Lung microvascular endothelial cell (primary cell): ENCODE measurements at regions not wholly inside any gene's neighbourhood (a gene's known extent, or its start where the extent isn't known, plus 50 kb on each side); places are given as distances from the start of the nearest gene placed in this dataset.

ENCODE experiments used
- DNase-seq, 2 donors: peaks; one replicate each; pipeline versions ENCODE4 v3.0.0 to v3.0.0-alpha.2; 2010; ENCODE audit warnings: low read depth in 2 of 2

DNA sequence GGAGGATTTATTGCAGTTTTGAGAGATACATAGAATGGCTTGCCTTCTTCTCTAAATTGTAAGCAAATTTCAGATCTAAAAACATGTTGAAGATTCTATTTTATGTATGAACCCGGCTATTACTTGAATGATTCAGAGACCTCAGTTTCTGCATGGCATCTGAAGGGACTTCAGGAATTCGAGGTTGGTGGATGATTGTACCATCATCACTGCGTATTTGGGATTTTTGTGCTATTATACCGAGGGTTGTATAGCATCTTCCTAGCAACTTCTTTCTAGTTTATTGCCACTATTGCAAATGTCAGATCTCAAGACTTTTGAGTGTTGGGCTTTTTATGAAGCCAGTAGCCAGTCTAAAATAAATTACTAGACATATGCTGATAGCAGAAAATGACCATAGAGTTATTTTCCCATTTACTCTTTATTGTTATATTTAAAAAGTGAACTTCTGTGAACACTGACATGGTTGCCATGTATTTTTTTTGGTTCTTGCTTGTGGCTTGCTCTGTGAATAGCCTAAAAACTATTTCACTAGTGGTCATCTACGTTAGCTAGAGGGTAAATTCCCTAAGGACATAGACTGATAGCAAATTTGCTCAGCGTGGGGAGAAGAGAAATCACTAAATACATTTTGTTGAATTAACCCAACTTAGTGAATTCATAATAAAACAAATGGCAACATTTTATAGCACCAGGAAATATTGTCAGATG, 70.6 kb upstream of the KLF12 start:
- DNase-seq, result no peak

DNA sequence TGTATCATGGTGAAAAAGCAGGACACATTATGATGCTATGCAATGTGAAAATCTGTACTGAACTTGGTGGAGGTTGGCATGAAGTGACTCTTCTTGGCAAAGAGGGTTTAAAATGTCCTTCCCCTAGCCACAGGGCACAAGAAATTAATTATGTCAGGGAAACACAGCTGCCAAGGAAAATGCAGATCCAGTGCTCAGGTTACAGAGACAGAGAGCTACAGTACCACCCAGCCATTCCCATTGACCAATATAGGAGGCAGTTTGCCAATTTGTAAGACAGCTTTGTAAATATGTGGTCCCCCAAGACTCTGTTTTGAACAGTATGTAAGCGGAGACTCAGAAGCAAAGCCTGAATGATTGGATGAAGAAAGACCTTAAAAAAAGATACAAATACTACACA, 69.4 kb upstream of the KLF12 start:
- no peak for DNase-seq

DNA sequence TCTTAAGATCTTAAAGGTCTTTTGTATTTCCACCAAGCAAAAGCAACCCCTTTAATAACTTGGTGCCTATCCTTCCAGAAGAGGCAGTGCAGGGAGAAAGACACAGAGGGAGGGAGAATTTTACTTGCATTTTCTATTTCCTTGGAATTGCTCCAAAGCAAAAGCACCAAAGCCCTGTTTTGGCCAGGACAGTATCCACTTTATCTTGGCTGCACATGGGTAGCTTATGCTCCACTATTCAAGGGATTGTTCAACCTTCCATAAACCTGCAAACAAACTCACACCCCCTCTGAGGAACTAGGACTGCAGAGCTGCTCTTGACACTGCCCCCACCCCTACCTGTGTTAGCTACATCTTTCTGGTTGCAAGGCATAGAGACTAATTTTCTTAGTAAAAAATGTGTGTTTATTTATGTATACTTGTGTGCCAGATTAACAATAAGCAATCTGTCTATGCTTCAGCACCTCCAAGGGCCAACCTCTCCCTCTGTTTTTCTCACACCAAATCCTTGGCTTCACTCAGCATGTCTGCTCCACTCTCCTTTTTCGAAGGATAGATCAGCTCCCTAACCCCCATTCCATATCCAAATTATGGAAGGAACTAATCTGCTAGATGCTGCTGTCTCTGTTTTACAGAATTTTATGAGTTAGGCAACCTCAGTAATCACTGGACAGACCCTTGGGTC, 68.1 kb upstream of the KLF12 start:
- DNase-seq, result no peak

DNA sequence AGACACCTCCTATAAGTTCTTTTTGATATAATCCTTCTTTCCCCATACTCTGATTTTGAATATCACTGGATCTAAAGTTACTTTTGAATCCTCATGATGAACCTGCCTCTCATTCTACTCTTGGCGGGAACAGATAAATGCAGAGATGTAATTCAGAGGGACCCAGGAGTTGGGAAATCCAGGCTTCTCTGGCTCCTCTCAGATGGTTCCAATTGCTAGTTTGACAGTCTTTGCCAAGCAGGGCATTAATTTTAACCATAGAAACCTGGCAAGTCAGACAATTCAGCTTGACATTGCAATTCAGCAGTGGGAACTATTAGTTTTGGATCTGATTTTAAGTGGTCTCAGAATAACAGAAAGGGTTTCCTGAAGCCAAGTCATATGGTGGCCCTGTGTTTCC, 67.3 kb upstream of the KLF12 start:
- DNase-seq, result no peak

DNA sequence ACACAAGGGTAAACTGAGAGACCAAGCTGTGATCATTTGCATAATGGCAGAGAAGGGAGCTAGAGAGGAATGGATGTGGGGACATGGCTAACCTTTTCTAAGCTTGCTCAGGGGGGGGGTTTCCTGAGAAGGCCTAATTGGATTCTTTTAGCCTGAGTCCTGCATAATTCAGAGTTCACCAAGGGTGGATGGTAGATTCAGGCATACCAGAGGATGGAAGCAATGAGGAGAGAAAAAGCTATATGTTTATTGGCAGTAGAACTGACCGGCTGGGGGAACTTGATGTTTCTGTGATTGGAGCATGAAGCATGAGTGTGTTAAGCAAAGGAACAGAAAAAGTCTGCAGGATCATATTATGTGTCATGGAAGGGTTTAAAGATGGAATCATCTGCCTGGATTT, 65.9 kb upstream of the KLF12 start:
- DNase-seq, result no peak

DNA sequence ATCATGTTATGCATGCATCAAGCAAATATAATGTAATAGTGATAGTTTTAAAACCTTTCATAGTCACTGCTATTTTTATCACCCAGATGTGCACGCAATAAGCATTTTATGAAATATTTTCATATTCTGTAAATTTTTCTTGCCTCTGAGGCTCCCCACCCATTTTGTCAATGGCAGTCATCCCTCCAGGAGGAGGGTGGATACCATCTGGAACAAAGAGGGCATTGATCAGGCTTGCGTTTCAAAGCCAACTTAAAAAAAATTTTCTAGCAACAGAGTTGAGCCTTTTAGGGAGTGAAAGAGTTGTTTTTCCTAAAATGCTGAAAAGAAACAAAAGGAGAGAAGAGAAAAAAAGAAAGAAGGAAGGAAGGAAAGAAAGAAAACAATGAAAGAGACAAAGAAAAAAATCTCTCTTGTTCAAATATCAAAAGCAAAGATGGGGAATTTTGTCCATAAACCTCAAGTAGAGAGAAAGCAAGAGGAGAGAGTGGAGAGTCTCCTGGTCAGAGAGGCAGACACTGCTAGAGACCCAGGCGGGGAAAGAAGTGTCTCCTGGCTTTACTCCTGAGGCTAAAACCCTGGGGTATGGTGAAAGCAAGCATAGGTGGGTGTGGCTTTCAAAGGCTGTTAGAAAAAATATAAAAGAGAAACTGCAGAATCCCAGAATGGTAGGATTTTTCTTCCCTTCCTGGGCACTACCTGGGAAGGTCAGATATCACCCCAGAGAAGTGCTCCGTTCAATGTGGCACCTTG, 63.6 kb upstream of the KLF12 start:
- no peak for DNase-seq

DNA sequence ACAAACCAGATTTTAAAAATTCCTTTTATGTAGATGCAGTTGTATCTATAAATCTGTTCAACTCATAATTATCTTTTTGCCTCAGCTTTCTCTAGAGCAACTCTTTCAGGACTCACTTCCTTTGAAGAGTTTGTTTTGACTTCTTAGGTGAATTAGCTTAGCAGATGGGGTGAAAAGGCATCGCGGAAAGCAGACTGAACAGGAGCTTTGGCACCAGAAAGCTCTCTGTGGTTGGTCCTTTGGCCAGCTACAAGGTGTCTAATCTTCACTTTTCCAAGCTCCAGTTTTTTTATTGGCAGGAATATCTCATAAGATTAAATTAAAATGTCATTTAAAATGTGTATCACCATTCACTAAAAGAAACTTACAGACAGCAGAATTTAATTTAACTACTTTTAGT, 60.6 kb upstream of the KLF12 start:
- no peak for DNase-seq

DNA sequence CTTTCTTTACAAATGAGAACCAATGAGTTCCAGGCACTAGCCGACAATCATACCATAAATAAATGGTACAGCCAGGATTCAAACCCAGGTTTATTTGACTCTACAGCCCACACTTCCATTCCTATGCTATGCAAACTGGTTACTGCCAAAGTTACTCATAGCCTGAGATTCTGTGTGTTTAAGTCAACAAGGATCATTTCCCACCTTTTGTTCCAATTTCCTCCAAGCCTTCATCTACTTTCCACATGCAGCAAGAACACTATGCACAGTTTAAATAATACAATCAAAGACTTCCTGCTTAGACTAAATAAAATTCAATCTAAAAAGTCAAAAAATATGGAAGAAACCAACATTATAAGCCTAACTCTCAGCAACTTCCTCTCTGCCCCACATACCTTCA, 59.2 kb upstream of the KLF12 start:
- DNase-seq, result peak; percentile 4 to 39

DNA sequence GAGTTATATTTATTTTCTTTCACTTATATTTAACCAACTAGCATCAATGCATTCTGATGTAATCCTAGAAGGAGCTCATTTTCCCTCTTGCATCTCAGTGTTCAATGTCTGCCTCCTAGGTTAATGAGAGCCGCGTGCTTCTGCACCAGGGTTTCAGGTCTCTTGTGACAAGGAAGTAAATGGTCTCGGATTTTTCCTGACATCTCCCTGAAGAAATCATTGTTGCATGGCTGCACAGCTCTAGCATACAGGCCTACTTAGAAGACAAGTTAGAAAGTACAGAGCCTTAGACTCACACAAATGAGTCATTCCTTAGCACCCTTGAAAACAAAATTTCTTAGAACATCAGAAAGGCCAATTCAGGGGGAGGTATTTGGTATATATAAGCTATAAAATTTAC, 57.2 kb upstream of the KLF12 start:
- no peak for DNase-seq

DNA sequence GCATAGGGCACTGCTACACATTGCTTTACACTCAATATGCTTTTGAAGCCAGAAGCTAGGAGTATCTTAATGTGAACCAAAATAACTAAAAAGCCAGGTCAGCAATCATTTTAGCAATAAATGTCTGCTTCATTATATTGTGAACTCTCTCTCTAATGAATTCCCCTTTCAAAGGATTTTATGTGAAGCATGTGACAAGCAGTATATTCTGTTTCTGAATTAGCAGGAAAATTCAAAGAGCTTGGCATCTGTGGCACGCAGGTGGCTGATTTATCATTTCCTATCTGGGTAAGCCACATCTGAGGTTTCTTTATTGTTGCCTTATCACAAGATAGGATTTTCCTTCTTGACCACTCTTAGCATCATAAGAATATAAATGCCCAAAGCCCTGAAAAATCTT, 56.8 kb upstream of the KLF12 start:
- peak in 1 of 2 donors; percentile 4 for DNase-seq

DNA sequence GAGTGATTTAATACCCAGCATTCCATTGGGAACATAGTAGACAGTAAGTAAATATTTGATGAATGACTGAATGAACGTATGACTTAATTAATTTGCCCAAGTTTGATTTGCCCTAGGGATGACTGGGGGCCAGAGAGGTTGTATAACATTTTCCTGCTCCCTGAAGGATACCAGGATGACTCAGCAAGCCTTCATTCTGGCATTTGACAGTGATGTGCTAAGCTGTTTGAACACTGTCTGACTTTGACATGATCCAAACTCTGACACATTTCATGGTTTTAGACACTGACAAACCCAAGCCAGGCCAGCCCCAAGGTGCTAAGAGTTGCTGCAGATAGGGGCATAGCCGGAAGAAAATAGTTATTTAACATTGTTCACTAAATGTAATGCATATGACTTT, 53.4 kb upstream of the KLF12 start:
- peak in 1 of 2 donors; percentile 47 for DNase-seq

DNA sequence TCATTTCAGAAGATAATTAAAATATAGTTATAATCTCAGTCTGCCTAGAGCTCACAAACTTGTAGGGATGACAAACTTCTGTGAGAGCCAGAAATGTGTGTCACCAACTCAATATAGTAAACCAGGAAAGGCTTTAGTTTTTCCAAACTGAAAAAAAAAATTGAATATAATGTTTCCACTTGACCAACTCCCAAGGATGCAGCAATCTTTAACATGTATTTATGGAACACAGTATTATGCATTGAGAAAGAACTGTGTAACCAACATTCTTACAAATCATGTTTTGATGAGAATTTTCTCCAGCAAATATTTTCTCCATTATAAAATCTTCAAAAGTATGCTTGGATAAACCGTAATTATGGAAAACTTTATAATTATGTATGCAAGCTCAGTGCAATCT, 50.1 kb upstream of the KLF12 start:
- no peak for DNase-seq
